GM23338 (cell line): ENCODE measurements at regions not wholly inside any gene's neighbourhood (a gene's known extent, or its start where the extent isn't known, plus 50 kb on each side); places are given as distances from the start of the nearest gene placed in this dataset.

Source experiments
- CREB1 ChIP-seq: fragments of 250-450 bp; sonication (Bioruptor Pico); IDR thresholded peaks from 2 replicates; pipeline ENCODE4 v1.5.0; 2020; ENCODE audit warnings: low read depth, mild to moderate bottlenecking, moderate library complexity
- EZH2 ChIP-seq: fragments of 200-600 bp; sonication (generic); IDR thresholded peaks from one replicate; pipeline ENCODE4 v1.8.0; 2017; ENCODE audit warnings: antibody characterized with exemption, mild to moderate bottlenecking, low read depth; ENCODE audit not compliant: unreplicated experiment
- EZH2phosphoT487 ChIP-seq: fragments of 200-600 bp; sonication (generic); IDR thresholded peaks from one replicate; pipeline ENCODE4 v1.8.1; 2018; ENCODE audit warnings: antibody characterized with exemption; ENCODE audit not compliant: unreplicated experiment
- JUNB ChIP-seq: IDR thresholded peaks from one replicate; pipeline ENCODE4 v1.6.1; 2016; ENCODE audit warnings: antibody characterized with exemption; ENCODE audit not compliant: unreplicated experiment
- NANOG ChIP-seq: IDR thresholded peaks from 2 replicates; pipeline ENCODE4 v1.6.1; 2016; ENCODE audit warnings: antibody characterized with exemption, borderline replicate concordance
- POLR2AphosphoS5 ChIP-seq: IDR thresholded peaks from 2 replicates; pipeline ENCODE4 v1.6.1; 2016; ENCODE audit warnings: antibody characterized with exemption, low read depth
- STAT1 ChIP-seq: IDR thresholded peaks from one replicate; pipeline ENCODE4 v1.6.1; 2016; ENCODE audit warnings: antibody characterized with exemption; ENCODE audit not compliant: unreplicated experiment
- ZNF114 ChIP-seq: fragments of 250-450 bp; sonication (Bioruptor Pico); IDR thresholded peaks from 2 replicates; pipeline ENCODE4 v1.5.0; 2020; ENCODE audit warnings: mild to moderate bottlenecking, moderate library complexity
- ZNF331 ChIP-seq: fragments of 250-450 bp; sonication (Bioruptor Pico); IDR thresholded peaks from 2 replicates; pipeline ENCODE4 v1.5.0; 2020; ENCODE audit warnings: low read depth, mild to moderate bottlenecking, moderate library complexity
- TF ChIP-seq, protein P1 (sequence below), 2 experiments: fragments of 200-600 bp in 1 of 2; sonication (generic) in 1 of 2; conservative IDR thresholded peaks; 2 replicates each; pipeline versions ENCODE4 v1.5.1 to v1.6.1; 2016 to 2017; ENCODE audit warnings: antibody characterized with exemption in 2 of 2, low read depth in 2 of 2, mild to moderate bottlenecking in 2 of 2, moderate library complexity in 1 of 2
- TF ChIP-seq, protein P2 (sequence below): IDR thresholded peaks from one replicate; pipeline ENCODE4 v1.6.1; 2018; ENCODE audit warnings: antibody characterized with exemption; ENCODE audit not compliant: unreplicated experiment
- TF ChIP-seq, protein P3 (sequence below): fragments of 250-450 bp; sonication (Bioruptor Pico); IDR thresholded peaks from 2 replicates; pipeline ENCODE4 v1.5.0; 2020; ENCODE audit warnings: mild to moderate bottlenecking, moderate library complexity
- TF ChIP-seq, protein P4 (sequence below): IDR thresholded peaks from 2 replicates; pipeline ENCODE4 v1.6.1; 2016; ENCODE audit warnings: antibody characterized with exemption

DNA sequence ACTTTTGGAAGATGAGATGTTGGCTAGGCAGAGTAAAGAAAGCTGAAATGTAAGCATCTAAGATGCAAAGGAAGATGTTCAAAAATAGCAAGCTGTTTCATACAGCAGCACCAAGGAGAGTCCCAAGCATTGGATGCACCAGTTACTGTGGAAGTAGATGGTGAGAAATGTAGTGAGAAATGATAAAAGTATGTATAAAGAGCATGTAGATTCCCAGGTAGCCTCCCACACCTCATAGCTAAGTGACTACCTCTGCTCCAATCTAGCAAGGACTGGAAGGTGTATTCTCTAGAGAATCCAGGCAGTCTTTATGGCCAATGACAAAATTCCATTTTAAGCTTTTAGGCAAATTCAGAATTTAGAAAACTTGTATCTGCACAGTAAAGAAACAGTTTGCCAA is 50.9 kb upstream of the C4orf54 start:
- TF ChIP-seq, protein P1, sequence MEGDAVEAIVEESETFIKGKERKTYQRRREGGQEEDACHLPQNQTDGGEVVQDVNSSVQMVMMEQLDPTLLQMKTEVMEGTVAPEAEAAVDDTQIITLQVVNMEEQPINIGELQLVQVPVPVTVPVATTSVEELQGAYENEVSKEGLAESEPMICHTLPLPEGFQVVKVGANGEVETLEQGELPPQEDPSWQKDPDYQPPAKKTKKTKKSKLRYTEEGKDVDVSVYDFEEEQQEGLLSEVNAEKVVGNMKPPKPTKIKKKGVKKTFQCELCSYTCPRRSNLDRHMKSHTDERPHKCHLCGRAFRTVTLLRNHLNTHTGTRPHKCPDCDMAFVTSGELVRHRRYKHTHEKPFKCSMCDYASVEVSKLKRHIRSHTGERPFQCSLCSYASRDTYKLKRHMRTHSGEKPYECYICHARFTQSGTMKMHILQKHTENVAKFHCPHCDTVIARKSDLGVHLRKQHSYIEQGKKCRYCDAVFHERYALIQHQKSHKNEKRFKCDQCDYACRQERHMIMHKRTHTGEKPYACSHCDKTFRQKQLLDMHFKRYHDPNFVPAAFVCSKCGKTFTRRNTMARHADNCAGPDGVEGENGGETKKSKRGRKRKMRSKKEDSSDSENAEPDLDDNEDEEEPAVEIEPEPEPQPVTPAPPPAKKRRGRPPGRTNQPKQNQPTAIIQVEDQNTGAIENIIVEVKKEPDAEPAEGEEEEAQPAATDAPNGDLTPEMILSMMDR (conservative IDR thresholded peaks at IDR 0.05; ENCODE audit: low read depth in 2 of 2): no peak
- TF ChIP-seq JUNB (no peak), POLR2AphosphoS5 (no peak), EZH2phosphoT487 (no peak), EZH2 (no peak), CREB1 (no peak), STAT1 (no peak), ZNF331 (CRISPR knock-in tag) (no peak), ZNF114 (no peak), NANOG (no peak)
- TF ChIP-seq, protein P2, sequence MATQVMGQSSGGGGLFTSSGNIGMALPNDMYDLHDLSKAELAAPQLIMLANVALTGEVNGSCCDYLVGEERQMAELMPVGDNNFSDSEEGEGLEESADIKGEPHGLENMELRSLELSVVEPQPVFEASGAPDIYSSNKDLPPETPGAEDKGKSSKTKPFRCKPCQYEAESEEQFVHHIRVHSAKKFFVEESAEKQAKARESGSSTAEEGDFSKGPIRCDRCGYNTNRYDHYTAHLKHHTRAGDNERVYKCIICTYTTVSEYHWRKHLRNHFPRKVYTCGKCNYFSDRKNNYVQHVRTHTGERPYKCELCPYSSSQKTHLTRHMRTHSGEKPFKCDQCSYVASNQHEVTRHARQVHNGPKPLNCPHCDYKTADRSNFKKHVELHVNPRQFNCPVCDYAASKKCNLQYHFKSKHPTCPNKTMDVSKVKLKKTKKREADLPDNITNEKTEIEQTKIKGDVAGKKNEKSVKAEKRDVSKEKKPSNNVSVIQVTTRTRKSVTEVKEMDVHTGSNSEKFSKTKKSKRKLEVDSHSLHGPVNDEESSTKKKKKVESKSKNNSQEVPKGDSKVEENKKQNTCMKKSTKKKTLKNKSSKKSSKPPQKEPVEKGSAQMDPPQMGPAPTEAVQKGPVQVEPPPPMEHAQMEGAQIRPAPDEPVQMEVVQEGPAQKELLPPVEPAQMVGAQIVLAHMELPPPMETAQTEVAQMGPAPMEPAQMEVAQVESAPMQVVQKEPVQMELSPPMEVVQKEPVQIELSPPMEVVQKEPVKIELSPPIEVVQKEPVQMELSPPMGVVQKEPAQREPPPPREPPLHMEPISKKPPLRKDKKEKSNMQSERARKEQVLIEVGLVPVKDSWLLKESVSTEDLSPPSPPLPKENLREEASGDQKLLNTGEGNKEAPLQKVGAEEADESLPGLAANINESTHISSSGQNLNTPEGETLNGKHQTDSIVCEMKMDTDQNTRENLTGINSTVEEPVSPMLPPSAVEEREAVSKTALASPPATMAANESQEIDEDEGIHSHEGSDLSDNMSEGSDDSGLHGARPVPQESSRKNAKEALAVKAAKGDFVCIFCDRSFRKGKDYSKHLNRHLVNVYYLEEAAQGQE: no peak
- TF ChIP-seq, protein P3, sequence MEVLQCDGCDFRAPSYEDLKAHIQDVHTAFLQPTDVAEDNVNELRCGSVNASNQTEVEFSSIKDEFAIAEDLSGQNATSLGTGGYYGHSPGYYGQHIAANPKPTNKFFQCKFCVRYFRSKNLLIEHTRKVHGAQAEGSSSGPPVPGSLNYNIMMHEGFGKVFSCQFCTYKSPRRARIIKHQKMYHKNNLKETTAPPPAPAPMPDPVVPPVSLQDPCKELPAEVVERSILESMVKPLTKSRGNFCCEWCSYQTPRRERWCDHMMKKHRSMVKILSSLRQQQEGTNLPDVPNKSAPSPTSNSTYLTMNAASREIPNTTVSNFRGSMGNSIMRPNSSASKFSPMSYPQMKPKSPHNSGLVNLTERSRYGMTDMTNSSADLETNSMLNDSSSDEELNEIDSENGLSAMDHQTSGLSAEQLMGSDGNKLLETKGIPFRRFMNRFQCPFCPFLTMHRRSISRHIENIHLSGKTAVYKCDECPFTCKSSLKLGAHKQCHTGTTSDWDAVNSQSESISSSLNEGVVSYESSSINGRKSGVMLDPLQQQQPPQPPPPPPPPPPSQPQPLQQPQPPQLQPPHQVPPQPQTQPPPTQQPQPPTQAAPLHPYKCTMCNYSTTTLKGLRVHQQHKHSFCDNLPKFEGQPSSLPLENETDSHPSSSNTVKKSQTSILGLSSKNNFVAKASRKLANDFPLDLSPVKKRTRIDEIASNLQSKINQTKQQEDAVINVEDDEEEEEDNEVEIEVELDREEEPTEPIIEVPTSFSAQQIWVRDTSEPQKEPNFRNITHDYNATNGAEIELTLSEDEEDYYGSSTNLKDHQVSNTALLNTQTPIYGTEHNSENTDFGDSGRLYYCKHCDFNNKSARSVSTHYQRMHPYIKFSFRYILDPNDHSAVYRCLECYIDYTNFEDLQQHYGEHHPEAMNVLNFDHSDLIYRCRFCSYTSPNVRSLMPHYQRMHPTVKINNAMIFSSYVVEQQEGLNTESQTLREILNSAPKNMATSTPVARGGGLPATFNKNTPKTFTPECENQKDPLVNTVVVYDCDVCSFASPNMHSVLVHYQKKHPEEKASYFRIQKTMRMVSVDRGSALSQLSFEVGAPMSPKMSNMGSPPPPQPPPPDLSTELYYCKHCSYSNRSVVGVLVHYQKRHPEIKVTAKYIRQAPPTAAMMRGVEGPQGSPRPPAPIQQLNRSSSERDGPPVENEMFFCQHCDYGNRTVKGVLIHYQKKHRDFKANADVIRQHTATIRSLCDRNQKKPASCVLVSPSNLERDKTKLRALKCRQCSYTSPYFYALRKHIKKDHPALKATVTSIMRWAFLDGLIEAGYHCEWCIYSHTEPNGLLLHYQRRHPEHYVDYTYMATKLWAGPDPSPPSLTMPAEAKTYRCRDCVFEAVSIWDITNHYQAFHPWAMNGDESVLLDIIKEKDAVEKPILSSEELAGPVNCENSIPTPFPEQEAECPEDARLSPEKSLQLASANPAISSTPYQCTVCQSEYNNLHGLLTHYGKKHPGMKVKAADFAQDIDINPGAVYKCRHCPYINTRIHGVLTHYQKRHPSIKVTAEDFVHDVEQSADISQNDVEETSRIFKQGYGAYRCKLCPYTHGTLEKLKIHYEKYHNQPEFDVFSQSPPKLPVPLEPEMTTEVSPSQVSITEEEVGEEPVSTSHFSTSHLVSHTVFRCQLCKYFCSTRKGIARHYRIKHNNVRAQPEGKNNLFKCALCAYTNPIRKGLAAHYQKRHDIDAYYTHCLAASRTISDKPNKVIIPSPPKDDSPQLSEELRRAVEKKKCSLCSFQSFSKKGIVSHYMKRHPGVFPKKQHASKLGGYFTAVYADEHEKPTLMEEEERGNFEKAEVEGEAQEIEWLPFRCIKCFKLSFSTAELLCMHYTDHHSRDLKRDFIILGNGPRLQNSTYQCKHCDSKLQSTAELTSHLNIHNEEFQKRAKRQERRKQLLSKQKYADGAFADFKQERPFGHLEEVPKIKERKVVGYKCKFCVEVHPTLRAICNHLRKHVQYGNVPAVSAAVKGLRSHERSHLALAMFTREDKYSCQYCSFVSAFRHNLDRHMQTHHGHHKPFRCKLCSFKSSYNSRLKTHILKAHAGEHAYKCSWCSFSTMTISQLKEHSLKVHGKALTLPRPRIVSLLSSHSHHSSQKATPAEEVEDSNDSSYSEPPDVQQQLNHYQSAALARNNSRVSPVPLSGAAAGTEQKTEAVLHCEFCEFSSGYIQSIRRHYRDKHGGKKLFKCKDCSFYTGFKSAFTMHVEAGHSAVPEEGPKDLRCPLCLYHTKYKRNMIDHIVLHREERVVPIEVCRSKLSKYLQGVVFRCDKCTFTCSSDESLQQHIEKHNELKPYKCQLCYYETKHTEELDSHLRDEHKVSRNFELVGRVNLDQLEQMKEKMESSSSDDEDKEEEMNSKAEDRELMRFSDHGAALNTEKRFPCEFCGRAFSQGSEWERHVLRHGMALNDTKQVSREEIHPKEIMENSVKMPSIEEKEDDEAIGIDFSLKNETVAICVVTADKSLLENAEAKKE (CRISPR knock-in tag): no peak
- TF ChIP-seq, protein P4, sequence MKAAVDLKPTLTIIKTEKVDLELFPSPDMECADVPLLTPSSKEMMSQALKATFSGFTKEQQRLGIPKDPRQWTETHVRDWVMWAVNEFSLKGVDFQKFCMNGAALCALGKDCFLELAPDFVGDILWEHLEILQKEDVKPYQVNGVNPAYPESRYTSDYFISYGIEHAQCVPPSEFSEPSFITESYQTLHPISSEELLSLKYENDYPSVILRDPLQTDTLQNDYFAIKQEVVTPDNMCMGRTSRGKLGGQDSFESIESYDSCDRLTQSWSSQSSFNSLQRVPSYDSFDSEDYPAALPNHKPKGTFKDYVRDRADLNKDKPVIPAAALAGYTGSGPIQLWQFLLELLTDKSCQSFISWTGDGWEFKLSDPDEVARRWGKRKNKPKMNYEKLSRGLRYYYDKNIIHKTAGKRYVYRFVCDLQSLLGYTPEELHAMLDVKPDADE: no peak
